Sigmoid colon (tissue), 6 donors: ENCODE measurements at regions not wholly inside any gene's neighbourhood (a gene's known extent, or its start where the extent isn't known, plus 50 kb on each side); places are given as distances from the start of the nearest gene placed in this dataset.

Experiments
- DNase-seq: peaks from one replicate; pipeline ENCODE4 v3.0.0-alpha.2; 2019
- H3K27ac ChIP-seq, 4 donors: fragments of 200-600 bp; sonication (generic); one replicate each; pipeline ENCODE4 v1.5.1; 2016 to 2019; ENCODE audit warnings: mild to moderate bottlenecking in 1 of 4
- H3K27me3 ChIP-seq, 3 donors: fragments of 200-600 bp; sonication (generic); one replicate each; pipeline ENCODE4 v1.5.1; 2019; ENCODE audit warnings: mild to moderate bottlenecking in 1 of 3
- H3K36me3 ChIP-seq, 4 donors: fragments of 200-600 bp; sonication (generic); one replicate each; pipeline ENCODE4 v1.5.1; 2016 to 2019
- H3K4me1 ChIP-seq, 4 donors: fragments of 200-600 bp; sonication (generic); one replicate each; pipeline ENCODE4 v1.5.1; 2017 to 2019
- H3K4me3 ChIP-seq, 4 donors: fragments of 200-600 bp; sonication (generic); one replicate each; pipeline ENCODE4 v1.5.1; 2017 to 2019; ENCODE audit warnings: mild to moderate bottlenecking in 2 of 4, moderate library complexity in 1 of 4
- H3K9me3 ChIP-seq, 4 donors: fragments of 200-600 bp in 3 of 4; sonication (generic) in 3 of 4; one replicate each; pipeline versions ENCODE4 v1.5.1 to v1.6.1; 2013 to 2019
- EP300 ChIP-seq, 4 donors: sonication (generic); formaldehyde crosslinking; IDR thresholded peaks; one replicate each; pipeline ENCODE4 v1.6.1; 2017; ENCODE audit warnings: antibody characterized with exemption in 4 of 4
- POLR2A ChIP-seq, 2 donors: fragments of 450-650 bp; IDR thresholded peaks; one replicate each; pipeline ENCODE4 v1.6.1; 2016; ENCODE audit warnings: antibody characterized with exemption in 2 of 2, mild to moderate bottlenecking in 2 of 2, moderate library complexity in 2 of 2
- POLR2AphosphoS5 ChIP-seq, 4 donors: sonication (generic); formaldehyde crosslinking; IDR thresholded peaks; one replicate each; pipeline ENCODE4 v1.6.1; 2017; ENCODE audit warnings: antibody characterized with exemption in 4 of 4
- WGBS, 2 donors: extraction: QIAGEN DNeasy Blood & Tissue Kit; methylation state at CpG; one replicate each; pipeline ENCODE4 v1.1.7; 2013; 5-methylcytosine and 5-hydroxymethylcytosine counted together
- intact Hi-C: fragments of 100-400 bp; cut with DNase I; formaldehyde crosslinking; loops from one replicate; pipeline ENCODE4 v1.15.1; 2023
- TF ChIP-seq, protein P1 (sequence below), 4 experiments: fragments of 450-650 bp in 3 of 4; fragments of 200-600 bp in 1 of 4; IDR thresholded peaks; one replicate each; pipeline ENCODE4 v1.5.1; 2016 to 2019; ENCODE audit warnings: antibody characterized with exemption in 4 of 4, mild to moderate bottlenecking in 3 of 4, moderate library complexity in 2 of 4
- donor health status: healthy with polysubstance abuse.
- donor health status: healthy.

DNA sequence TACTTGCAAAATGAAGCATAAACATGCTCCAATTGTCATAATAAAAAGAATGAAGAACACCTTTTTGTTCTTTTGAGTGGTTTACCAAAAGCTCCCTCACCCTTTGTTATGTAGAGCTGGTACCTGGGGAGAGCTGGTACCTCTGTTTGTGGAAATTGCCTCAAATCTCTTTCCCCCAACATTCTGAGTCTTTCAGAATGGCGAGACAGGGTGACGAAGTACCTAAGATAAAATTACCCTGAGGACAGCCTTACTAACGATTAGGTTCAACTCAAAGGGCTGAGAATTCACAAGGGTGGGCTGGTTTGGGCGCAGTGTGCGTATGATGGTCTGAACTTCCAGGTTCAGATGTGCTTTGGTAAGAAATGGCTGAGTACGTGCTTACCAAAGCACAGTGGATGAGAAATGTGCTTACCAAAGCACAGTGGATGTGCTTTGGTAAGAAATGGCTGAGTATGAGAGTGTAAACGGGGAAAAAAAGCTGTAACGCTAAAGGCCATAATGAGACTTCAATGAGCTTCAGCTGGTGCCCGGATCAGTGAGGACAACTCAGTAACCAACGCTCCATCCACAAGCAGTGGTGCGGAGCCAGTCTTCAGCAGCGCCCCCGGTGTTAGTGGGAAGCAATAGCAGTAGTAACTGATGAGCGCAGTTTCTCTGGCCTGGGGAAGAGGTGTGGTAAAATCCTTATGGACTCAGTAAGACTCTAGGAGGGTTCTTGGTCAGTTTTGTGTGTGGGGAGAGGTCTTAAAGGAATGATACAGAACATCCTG is 72.3 kb upstream of the LRIG1 start:
- no peak for DNase-seq
- H3K9me3 ChIP-seq = no peaks in the 10 kb centered on the region
- intact Hi-C loops = no loop called here
- no peak overlapping the region for H3K27ac ChIP-seq
- TF ChIP-seq EP300 (IDR thresholded peaks at IDR 0.05) = no peak
- TF ChIP-seq, protein P1, sequence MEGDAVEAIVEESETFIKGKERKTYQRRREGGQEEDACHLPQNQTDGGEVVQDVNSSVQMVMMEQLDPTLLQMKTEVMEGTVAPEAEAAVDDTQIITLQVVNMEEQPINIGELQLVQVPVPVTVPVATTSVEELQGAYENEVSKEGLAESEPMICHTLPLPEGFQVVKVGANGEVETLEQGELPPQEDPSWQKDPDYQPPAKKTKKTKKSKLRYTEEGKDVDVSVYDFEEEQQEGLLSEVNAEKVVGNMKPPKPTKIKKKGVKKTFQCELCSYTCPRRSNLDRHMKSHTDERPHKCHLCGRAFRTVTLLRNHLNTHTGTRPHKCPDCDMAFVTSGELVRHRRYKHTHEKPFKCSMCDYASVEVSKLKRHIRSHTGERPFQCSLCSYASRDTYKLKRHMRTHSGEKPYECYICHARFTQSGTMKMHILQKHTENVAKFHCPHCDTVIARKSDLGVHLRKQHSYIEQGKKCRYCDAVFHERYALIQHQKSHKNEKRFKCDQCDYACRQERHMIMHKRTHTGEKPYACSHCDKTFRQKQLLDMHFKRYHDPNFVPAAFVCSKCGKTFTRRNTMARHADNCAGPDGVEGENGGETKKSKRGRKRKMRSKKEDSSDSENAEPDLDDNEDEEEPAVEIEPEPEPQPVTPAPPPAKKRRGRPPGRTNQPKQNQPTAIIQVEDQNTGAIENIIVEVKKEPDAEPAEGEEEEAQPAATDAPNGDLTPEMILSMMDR (IDR thresholded peaks at IDR 0.05) = no peak
- TF ChIP-seq POLR2AphosphoS5 (IDR thresholded peaks at IDR 0.05) = no peak
- no peak for TF ChIP-seq POLR2A (IDR thresholded peaks at IDR 0.05)
- H3K27me3 ChIP-seq = no peaks in the 10 kb centered on the region
- H3K36me3 ChIP-seq = no peaks in the 10 kb centered on the region
- WGBS, 2 donors = 84 to 92% methylated on average over 14 of the region's 14 CpGs
- H3K4me3 ChIP-seq = no peak overlapping the region
- H3K4me1 ChIP-seq = peaks cover 0 to 18% (median 14%) of the 10 kb centered on the region in 4 donors

DNA sequence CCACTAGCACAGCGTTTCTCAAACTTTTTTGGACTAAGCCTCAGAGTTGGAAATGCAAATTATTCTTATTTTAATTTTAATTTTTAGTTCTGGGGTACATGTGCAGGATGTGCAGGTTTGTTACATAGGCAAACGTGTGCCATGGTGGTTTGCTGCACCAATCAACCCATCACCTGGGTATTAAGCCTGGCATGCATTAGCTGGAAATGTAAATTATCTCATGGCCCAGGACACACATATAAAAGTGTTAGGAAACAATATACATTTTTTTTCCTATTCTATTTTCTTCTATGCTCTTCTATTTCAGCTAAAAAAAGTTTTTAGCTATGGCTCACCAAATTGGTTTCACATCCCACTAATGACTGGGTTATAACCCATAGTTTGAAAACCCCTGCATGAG is 73.3 kb upstream of the LRIG1 start:
- Histone ChIP-seq H3K4me1 (peaks cover 0 to 18% (median 14%) of the 10 kb centered on the region in 4 donors), H3K4me3 (no peak overlapping the region), H3K27me3 (no peaks in the 10 kb centered on the region), H3K27ac (no peak overlapping the region), H3K36me3 (no peaks in the 10 kb centered on the region), H3K9me3 (no peaks in the 10 kb centered on the region)
- 86 to 91% methylated on average over 2 of the region's 2 CpGs for WGBS, 2 donors
- DNase-seq = no peak
- no peak for TF ChIP-seq POLR2AphosphoS5 (IDR thresholded peaks at IDR 0.05)
- TF ChIP-seq, protein P1 (IDR thresholded peaks at IDR 0.05) = no peak
- intact Hi-C loops = no loop called here

DNA sequence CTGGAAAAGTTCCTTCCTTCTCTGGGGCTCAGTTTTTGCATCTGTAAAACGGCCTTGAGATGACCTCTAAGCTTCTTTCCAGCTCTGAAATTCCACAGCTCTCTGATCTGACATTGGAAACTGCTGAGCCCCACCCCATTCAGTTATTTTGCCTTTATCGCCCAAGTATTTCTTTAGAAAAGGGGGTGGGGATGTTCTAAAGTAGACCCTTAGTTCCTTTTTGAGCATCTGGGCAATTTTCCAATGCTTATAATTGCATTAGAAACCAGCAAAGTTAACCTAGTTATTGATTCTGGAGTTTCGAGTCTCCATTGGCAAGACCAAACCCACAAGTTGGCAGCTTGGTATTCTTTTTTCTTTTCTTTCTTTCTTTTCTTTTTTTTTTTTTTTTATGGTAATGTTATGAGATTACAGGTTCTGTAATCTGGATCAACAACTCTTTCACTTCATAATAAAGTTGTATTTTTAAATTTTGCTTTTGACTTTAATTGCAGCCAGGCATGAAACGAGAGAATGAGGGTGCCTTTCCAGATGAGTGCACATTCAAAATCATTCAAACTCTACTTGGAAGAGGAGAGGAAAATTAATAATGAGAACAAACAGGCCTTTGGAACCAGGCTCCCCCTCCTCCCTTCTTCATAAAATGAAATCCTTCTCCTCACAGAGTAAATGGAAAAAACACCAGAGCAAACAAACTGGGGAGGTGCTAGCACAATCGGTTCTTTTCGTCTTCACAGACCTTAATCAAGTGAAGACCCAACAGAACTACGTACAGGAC is 76.8 kb upstream of the LRIG1 start:
- H3K36me3 ChIP-seq = no peaks in the 10 kb centered on the region
- TF ChIP-seq POLR2A (IDR thresholded peaks at IDR 0.05) = no peak
- TF ChIP-seq, protein P1 (IDR thresholded peaks at IDR 0.05) = no peak
- no peak for TF ChIP-seq EP300 (IDR thresholded peaks at IDR 0.05)
- TF ChIP-seq POLR2AphosphoS5 (IDR thresholded peaks at IDR 0.05) = no peak
- no peak overlapping the region for H3K27ac ChIP-seq
- peaks cover 0 to 15% (median 10%) of the 10 kb centered on the region in 4 donors for H3K4me1 ChIP-seq
- WGBS, 2 donors = 77 to 88% methylated on average over 7 of the region's 7 CpGs
- no peaks in the 10 kb centered on the region for H3K27me3 ChIP-seq
- no peak for DNase-seq
- intact Hi-C loops = no loop called here
- no peak overlapping the region for H3K4me3 ChIP-seq
- H3K9me3 ChIP-seq = no peaks in the 10 kb centered on the region

DNA sequence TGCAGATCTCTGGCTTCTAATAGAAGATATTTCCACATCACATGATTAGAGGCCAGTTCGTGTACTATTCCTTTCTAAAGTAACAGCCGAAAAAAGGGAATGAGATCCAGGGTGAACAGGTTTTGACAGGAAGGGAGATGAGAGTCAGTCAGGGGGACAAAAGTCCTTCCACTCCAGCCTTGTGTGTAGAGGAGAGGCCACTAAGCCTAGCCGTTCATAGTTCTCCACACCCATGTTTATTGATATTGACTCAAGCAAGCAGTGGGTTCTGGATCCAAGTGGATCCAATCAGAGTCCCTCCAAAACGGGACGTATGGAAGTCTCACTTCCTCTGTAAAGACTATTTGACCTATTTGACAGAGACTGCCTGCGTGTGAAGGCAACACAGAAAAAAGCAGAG is 80.4 kb upstream of the LRIG1 start:
- Histone ChIP-seq H3K4me1 (peaks cover 0 to 18% (median 16%) of the 10 kb centered on the region in 4 donors), H3K36me3 (no peaks in the 10 kb centered on the region), H3K4me3 (no peak overlapping the region), H3K9me3 (no peaks in the 10 kb centered on the region), H3K27ac (no peak overlapping the region), H3K27me3 (no peaks in the 10 kb centered on the region)
- WGBS, 2 donors = 20 to 69% methylated on average over 6 of the region's 6 CpGs
- no peak for DNase-seq
- intact Hi-C loops = no loop called here
- TF ChIP-seq POLR2AphosphoS5 (IDR thresholded peaks at IDR 0.05) (no peak), POLR2A (IDR thresholded peaks at IDR 0.05) (no peak), EP300 (IDR thresholded peaks at IDR 0.05) (no peak)
- TF ChIP-seq, protein P1 (IDR thresholded peaks at IDR 0.05) = no peak
